ENCODE measurements at regions not wholly inside any gene's neighbourhood (a gene's known extent, or its start where the extent isn't known, plus 50 kb on each side); places are given as distances from the start of the nearest gene placed in this dataset. TPM values are rescaled to one million over a fixed set of nuclear protein-coding genes. Genes with fewer than 3 reads are reported as not detected.
"Not testable (repeated sequence)": the region's sequence is repeated elsewhere in the genome, so short reads cannot be mapped to it uniquely, and the experiment has no call there.

GRCh38 chr18:28240626-28241025 is 63.7 kb upstream of the CDH2 start:
- H3K27me3 Mint-ChIP-seq (ENCODE audit: low read depth); DNase-seq; CTCF ChIA-PET; H3K9me3 Mint-ChIP-seq; H3K4me1 Mint-ChIP-seq (ENCODE audit: low read depth); H3K4me3 Mint-ChIP-seq; H3K27ac Mint-ChIP-seq; intact Hi-C loops (cut with micrococcal nuclease); H3K36me3 Mint-ChIP-seq (ENCODE audit: low read depth): not testable (repeated sequence)

- H3K4me1 Mint-ChIP-seq (ENCODE audit: low read depth) = no peaks in the 10 kb centered on the region
- no peak for DNase-seq
- H3K27me3 Mint-ChIP-seq (ENCODE audit: low read depth) = no peaks in the 10 kb centered on the region
- CTCF ChIA-PET = no interaction called here
- H3K27ac Mint-ChIP-seq = no peak overlapping the region
- H3K9me3 Mint-ChIP-seq = peaks cover 3% of the 10 kb centered on the region
- no peaks in the 10 kb centered on the region for H3K36me3 Mint-ChIP-seq (ENCODE audit: low read depth)
- H3K4me3 Mint-ChIP-seq = no peak overlapping the region
- intact Hi-C loops (cut with micrococcal nuclease) = no loop called here
These were observed 59.6 kb upstream of the CDH2 start for GRCh38 chr18:28236487-28236886.

Small RNAs in the stretch of these regions (microRNA-seq; reads per million reads assigned to microRNA genes)
- gene MIR302F (ENCODE audit: borderline microRNAs expressed, borderline replicate concordance) = not detected

Measured in activated naive CD4-positive, alpha-beta T cell treated with anti-CD3 and anti-CD28 coated beads for 36 hours (primary cell).